NCI-H1105 treated with DMSO at 0.1 percent for 48 hours (cell line): ENCODE measurements at regions not wholly inside any gene's neighbourhood (a gene's known extent, or its start where the extent isn't known, plus 50 kb on each side); places are given as distances from the start of the nearest gene placed in this dataset.
"Not testable (repeated sequence)": the region's sequence is repeated elsewhere in the genome, so short reads cannot be mapped to it uniquely, and the experiment has no call there.

Source experiments
- DNase-seq: peaks from one replicate; lab custom pipeline; 2025; lab: John Stamatoyannopoulos, UW

DNA sequence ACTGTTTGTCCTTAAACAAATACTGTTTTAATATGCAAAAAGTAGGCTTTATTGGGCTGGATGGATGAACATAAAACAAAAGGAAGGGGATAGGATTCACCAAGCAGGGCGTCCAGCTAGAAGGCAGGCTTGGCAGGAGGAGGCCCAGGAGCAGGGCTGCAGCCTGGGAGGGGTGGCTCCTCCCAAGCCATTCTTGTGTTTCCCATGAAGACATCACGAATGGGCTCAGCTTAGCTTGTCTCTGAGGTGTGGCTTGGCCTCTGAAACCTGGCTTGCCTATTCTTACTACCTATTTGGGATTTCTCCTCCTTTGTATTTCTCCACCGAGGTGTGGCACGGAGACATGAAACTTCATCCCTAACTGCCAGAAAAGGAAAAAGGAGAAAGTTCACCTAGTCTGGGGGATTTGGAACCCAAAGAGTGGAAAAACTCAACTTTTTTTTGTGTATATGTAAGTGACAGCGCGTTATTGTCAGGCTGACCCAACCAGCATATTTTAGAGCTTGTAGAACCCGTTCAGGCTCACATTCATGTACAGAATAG, 481.9 kb upstream of the SPRED2 start:
- no peak for DNase-seq

DNA sequence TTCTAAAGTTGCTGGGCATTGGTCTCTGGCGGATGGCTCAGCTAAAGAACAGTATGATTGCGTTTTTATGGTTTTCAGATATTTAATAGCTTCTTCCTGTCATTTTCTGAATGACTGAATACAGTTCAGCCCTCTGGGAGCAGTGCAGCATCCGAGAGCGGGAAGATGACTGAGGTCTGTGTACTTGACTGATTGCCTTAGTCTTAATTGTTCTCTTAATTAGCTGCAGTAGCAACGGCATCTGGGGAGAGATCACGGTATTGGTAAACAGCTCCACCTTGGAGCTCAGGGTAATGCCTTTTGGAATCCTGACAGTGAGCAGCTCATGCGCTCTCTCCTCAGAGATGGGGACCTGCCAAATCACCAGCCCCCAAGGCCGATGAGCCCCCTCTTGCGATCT, 481.4 kb upstream of the SPRED2 start:
- peak; percentile 10 for DNase-seq

DNA sequence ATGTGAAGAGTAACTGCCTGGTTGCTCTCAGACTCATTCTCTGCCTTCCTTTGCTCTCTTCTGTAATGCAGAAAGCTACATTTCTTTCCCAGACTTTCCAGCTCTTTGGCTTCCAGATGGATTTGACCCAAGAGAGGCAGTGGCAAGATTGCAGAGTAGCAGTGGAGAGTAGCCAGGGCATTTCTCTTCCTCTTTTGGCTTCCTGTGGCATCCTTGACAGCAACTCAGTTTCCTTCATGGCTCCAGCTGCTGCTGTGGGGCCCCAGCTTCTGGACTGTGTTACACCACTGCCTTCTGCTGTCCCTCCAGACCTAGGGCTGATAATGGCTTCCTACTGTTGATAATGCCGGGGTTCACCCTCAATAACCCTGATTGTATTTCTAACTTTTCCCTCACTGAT, 469.4 kb upstream of the SPRED2 start:
- no peak for DNase-seq

DNA sequence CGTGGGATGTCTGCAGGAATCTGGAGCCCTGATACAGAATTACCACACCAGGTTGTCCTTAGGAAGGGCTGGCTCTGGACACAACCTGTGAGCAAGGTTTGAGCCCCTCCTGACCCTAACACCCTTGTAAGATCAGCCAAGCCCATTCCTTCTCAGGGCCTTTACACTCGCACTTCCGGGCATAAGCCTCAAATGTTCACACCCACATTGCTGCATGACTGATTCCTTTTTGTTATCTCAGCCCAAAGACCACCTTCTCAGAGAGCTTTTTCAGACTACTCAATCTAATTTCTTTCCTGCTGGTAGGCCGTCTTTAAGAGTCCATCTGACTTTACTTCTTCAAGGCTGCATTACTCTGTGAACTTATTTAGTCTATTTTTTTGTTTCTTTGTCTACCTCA, 464.0 kb upstream of the SPRED2 start:
- no peak for DNase-seq

DNA sequence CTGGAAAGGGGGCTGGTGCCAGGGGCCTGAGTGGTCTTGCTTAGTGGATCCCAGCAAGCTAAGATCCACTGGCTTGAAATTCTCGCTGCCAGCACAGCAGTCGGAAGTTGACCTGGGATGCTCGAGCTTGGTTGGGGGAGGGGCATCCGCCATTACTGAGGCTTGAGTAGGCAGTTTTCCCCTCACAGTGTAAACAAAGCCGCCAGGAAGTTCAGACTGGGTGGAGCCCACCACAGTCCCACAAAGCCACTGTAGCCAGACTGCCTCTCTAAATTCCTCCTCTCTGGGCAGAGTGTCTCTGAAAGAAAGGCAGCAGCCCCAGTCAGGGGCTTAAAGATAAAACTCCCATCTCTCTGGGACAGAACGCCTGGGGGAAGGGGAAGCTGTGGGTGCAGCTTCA, 457.7 kb upstream of the SPRED2 start:
- DNase-seq = not testable (repeated sequence)

DNA sequence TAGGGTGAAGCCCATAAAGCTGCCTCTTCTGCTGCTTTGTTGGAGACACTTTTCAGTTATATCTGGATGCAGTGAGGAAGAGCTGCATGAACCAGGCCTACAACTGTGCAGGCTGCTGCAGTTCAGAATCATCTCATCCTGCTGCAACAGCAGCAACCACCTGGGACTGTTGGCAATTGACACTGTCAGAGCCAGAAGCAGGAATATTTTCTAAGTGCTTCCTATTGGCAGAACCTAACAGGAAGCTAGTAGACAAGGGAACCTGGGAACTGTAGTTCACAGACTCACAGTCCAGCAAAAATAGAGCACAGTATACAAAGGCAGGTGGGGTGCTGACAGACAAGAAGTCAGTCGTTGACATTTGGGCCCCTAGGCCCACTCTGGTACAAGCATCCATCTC, 452.9 kb upstream of the SPRED2 start:
- no peak for DNase-seq

DNA sequence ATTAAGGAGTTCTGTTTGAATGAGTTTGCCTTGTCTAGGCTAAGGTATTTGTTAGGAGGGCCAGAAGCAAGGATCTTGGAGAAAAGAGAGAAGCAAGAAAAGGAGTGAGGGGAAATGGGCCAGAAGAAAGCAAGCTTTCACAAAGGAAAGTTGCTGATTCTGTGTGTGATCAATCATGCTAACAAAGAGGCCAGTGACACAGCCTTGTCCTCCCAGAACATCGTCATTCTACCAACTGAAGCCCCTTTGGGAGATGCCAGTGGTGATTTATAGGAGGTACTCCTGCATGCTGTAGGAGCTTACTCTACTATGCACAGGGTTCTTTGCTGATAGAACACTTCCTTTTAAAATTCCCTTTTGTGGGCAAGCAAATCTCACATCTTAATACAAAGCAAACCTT, 449.2 kb upstream of the SPRED2 start:
- no peak for DNase-seq

DNA sequence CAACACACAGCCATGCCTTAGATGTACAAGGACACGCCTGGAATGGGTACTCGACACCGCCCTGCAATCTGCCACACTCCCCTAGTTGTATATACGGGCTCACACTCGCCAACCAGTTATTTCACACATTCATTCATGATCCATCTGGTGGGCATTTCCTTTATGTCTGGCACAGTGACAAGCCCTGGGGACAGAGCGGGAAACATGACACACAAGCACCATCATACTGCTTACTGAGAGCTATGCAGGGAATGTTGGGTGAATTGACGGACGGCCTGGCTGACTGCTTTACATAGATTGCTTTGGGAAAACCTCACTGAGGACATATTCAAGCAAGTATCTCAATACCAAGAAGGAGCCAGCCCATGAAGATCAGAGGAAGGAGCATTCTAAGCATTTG, 448.0 kb upstream of the SPRED2 start:
- no peak for DNase-seq

DNA sequence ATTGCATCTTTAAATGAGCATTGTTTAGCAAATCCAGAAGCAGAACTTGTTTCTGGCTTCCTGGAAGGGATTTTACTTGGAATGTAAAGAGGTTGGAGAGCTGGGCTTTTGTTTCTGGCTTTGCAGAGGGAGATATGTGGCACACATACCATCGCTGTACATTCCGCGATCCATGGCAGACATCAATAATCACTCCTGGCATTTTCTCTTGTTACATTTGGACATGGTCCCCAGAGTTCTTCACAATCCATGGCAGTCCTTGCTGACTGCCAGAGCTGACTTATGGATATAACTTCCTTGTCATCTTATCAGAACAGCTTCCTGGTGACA, 445.6 kb upstream of the SPRED2 start:
- DNase-seq = no peak

DNA sequence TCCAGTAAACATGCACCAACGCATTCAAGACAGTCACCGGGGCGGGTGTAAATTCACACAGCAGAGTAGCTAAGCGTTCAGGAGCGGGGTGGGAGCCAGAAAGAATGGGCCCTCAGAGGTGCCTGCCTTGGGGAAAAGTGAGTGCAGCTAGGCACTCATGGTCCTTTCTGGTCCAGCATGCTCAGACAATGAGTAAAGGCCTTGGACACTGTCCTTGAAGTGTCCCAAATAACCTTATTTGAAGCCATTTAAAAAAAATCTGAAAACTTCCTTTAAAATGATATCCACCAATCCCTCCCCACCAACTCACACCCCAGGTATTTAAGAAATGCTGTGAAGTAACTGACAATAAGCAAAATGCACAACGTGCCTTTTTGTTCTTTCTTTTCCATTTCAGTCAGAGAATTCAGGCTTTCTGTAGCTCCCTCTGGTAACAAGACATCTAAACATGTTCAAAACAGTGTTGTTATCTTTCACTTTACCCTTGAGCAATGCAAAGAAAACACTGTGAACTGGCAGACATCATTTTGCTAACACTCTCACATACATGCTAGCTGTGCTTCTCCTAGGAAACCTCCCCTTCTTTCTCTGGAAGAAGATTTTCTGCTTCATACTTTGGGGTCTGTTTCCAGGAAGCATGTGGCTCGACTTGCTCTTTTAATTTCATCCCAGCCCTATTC, 445.1 kb upstream of the SPRED2 start:
- DNase-seq = no peak

DNA sequence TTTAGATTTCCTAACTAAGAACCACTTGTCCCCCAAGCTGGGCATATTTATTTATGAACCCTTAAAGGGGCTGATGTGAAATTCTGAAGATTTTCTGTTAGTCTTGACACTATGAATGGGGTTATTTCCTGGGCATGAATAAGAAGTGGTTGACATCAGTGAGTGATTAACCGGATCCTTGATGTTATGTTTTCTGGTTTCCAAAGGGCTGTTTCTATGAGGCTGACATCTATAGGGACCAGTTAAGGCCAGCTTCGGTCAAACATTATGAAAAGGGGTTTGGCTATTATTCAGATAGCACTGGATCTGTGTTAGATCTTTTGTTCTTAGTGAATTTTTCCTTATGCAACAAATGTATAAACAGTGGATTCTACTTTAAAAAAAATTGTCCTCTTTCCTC, 443.7 kb upstream of the SPRED2 start:
- DNase-seq = no peak

DNA sequence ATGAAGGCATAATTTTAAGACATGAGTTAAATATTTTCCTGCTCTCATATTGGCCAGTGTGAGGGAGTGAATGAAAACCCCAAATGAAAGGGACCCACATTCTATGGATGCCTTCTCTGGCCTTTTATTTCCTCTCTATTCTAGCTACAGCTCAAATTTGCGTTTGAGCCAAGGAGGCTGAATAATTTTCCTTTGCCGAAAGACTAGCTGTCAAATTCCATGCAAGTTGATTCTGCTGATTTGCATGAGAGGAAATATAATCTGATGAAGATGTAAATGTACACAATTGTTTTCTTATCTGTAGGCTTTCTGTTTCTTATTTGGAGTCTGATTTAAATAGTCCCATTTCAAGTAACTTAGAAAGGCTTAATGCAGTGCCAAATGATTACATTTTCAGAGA, 438.4 kb upstream of the SPRED2 start:
- DNase-seq = no peak

DNA sequence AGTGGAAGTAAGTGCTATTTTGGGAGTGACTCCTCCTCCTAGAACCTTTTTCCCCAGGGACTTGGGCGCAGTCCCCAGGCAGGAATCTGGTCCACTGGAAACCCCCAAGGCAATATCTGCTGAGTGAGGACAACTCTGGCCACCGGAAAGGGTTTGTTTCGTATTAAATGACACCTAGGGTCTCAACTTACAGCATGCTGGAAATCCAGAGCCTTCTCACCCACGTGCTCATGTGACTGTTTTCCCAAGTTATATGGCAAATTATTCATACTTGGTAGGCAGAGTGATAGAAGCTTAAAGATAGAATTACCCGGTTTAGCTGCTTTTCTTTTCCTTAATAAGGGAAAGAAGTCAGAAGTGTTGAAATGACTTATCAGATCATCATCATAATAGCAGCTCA, 436.9 kb upstream of the SPRED2 start:
- no peak for DNase-seq

DNA sequence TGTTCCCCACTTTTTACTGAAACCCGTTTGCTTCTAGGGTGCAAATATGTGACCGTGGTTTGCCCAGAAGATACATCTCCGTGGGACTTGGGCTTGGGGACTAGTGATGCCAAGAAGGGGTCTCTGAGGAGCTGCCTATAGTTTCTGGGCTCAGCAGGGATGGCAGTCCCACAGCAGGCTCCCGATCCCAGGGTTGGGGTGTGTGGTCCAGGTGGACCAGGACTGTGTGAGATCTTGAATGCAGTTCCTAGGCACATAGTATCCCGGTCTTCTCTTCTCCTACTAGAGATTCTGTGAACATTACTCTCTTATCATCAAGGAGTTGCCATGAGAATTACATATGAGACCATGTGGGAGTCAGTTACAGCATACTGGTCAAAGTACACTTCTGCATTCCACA, 435.8 kb upstream of the SPRED2 start:
- no peak for DNase-seq

DNA sequence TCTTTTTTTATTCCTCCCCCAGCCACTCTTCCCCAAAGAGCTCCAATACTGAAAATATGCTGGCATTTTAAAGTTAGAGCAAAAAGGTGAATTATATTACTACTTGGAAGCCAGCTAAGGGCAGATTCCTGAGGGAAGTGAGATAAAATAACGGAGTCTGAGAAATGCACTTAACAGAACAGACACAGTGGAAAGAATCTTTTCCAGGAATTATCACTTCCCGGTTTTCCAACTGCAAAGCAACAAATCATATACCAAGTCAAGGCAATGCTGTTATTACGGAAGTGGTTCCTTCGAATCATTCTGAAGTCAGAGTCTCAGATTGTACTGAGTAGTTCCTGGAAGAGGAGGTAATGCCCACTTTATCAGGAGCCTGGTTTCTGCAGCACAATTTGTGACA, 435.0 kb upstream of the SPRED2 start:
- DNase-seq = no peak

DNA sequence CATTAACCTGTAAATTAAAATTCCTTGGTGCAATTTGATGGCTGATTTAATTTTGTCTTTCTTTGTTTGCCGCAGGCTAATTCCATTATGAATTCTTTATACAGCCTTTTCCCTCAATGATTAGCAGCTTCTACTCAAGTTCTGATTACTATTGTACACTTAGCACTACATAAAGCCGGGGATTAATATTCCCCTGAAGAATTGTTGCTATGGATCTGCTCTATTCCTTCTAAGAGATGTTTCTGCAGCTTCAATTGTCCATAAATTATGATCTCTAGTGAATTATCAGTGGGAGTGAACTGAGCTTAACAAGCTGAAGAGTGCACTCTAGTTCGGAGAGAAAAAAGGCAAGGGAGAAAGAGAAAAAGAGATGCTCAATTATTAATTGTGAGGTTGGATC, 433.7 kb upstream of the SPRED2 start:
- no peak for DNase-seq

DNA sequence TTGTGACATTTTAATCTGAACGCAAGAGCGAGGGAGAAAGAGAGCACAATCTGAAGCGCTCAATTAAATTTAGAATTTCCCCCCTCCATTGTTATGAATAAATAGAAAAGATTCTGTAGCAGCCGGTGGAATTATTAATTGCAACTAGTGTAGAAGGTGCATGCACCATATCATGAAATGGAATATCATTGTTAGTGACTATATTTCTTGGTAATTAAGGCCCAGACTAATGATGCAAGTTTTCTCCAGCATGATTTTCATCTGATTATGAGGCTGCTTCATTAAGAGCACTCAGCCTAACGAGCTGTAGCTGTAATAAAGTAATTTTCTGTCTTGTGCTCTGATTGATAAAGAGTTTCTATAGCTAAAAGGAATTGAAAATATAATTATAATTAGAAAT, 432.2 kb upstream of the SPRED2 start:
- no peak for DNase-seq

DNA sequence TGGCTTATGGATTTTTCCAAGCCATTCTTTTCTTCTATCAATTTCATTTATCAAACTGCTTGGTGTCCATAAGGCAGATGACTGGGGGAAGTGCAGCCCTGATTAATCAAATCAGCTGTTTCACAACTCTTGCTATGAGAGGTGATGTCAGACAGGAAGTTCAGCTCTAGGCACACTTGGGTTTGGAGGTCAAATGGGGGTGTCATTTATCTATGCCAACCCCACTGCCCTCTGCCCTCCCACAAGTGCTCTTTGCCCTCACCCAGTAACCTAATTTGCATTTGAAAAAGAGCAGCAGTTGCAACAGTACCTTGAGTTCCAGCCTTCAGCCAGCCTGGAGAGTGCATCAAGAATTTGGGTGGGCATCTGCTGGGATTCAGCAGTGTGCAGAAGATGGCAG, 431.3 kb upstream of the SPRED2 start:
- no peak for DNase-seq

DNA sequence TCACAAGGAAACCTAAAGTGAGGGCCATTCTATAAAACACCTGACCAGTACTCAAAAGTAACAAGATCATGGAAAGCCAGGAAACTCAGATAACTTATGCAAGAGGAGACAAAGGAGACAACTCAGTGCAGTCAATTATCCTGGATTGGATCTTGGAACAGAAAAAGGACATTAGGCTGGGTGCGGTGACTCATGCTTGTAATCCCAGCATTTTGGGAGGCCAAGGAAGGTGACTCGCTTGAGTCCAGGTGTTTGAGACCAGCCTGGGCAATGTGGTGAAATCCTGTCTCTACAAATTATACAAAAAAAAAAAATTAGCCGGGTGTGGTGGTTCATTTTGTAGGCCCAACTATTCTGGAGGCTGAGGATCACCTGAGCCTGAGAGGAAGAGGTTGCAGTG, 424.5 kb upstream of the SPRED2 start:
- DNase-seq = no peak

DNA sequence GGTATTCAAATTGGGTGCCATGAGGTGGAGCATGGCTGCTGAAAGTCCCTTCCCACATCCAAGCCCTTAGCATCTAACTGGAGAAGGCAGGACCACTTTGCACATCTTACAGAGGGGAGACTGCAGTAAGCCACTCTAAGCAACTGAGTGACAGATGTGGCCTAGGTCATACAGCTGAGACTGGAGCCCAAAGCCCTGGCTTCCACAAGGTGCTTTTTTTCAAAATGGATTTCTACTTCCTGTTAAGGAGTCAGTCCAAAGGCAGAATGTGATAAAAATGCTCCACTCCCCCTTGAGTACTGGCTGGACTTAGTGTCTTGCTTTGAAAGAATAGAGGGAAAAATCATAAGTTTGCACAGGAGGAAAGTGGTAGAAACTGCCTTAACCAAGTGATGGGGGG, 424.0 kb upstream of the SPRED2 start:
- no peak for DNase-seq

DNA sequence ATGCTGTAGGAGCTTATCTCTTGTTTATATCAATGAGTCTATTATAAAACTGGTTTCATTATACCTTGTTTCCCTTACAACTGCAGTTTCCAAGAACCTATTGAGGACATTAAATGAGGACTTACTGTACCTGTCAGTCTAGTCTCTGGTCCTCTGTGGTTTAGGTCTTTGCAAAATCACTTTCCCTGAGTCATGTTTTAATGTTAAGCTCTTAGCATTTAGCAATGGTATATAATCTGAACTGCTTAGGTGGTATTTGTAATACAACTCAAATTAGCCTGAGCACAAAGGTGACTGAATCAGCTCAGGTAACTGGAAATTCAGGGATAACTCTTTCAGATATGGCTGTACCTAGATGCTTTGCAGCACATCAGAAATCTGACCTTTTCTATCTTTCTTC, 418.3 kb upstream of the SPRED2 start:
- no peak for DNase-seq

DNA sequence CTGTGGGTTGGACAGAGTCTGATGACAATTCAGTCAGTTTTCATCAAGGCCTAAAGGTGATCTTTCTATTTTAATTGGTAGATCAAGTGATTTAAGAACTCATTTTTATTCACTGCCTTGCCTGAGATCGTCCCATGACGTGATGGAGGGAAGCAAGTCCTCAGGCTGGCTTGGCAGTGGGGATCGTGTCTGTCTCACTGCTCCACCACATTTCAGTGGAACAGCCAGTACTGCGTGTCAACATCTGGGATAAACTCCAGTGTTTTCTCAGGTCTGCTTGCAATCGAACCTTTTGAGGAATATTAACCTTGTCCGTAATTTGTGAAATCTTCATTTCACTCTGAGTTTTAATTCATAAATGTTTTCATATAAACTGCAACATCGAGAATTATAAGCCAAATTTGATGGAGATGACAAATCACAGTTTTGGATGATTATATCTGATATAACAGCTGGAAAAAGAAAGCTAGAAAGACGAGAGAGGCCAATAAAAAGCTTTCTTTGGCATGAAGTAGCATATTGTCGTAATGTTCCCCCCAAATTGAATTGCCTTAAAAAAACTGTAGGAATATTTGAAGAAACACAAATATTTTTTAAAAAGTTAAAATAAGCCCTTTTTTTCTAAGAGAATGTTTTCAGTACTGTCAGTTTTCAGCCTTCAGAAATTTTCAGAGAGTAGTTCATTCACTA, 414.7 kb upstream of the SPRED2 start:
- no peak for DNase-seq

DNA sequence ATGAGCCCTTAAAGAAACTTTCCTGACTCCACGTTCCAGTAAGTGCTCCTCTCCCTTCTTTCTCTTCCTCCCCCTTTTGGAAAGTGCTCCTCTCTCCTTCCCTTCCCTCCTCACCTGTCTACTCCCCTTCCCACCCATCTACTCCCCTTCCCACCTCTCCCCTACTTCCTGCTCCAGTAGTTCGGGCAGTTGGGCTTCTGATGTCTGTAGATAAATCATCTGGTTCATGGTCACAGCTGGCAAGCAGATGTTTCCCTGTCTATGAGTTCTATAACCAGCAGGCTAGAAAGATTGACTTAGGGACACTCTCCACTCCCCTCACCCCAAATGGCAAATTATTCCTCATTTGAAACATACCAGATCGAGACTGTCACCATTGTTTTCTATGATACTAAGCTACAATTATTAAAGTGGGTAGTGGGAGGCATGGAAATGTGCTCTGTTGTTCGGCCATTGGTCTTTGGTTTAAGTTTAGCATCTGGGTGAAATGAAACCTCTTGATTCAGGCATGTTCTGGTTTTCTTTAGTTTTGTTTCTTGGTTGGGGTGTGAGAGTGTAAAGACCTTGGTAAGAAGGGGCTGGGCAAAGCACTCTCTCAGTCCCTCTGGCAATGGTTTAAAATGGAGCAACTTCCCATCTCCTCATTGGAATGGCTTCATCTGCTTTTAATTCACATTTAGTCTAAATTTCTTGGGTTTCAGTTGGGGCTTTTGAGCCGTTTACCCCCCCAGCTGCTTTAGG, 413.2 kb upstream of the SPRED2 start:
- DNase-seq = no peak
